Activated CD4-positive, alpha-beta T cell treated with anti-CD3 and anti-CD28 coated beads, Interleukin-2, Interleukin-4, amounts not matched to agents 100 ng/mL and 50 ng/mL, durations not matched to agents 16 hours and 8 hours (primary cell): ENCODE measurements at regions not wholly inside any gene's neighbourhood (a gene's known extent, or its start where the extent isn't known, plus 50 kb on each side); places are given as distances from the start of the nearest gene placed in this dataset.

Source experiments
- DNase-seq: peaks from one replicate; pipeline ENCODE4 v3.0.0-alpha.2; 2020; ENCODE audit warnings: low spot score

GRCh38 chr17:79395066-79395465, 215.8 kb downstream of the RBFOX3 start:
- DNase-seq: no peak

- peak; percentile 72 for DNase-seq
Observed at GRCh38 chr17:79393358-79394052, 217.3 kb downstream of the RBFOX3 start.

DNA sequence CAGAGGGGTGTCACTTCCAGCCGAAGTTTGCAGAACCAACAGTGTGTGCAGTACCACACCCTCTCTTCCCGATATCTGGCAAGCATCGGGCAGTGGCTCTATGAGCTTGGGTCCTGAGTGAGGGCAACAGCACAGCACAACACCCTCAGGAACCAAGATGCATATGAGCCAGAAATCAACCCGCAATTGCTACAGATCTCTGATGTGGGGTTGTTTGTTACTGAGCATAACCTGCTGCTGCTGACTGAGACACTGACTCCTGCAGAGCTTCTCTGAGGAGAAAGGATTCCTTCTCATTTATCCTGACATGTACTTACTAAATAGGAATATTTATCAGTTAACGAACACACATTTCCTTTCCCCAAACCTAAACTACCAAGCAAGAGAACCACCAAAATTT, 218.3 kb downstream of the RBFOX3 start:
- DNase-seq: no peak

- DNase-seq: peak; percentile 64
Observed at GRCh38 chr17:79391376-79392233, 219.2 kb downstream of the RBFOX3 start.

DNA sequence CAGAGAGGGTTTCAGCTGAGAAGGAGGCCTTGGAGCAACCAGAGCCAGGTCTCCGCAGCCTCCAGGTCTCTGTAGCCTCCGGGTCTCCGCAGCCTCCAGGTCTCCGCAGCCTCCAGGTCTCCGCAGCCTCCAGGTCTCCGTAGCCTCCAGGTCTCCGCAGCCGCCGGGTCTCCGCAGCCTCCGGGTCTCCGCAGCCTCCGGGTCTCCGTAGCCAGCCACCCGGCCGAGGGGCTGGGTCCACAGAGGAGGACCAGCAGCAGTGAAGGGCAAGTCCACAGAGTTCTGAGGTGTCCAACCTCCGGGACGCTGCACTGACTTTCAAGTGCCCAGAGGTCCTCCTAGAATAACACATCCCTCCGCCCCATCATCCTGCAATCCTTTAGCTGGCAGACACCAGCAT, 221.0 kb downstream of the RBFOX3 start:
- no peak for DNase-seq

DNA sequence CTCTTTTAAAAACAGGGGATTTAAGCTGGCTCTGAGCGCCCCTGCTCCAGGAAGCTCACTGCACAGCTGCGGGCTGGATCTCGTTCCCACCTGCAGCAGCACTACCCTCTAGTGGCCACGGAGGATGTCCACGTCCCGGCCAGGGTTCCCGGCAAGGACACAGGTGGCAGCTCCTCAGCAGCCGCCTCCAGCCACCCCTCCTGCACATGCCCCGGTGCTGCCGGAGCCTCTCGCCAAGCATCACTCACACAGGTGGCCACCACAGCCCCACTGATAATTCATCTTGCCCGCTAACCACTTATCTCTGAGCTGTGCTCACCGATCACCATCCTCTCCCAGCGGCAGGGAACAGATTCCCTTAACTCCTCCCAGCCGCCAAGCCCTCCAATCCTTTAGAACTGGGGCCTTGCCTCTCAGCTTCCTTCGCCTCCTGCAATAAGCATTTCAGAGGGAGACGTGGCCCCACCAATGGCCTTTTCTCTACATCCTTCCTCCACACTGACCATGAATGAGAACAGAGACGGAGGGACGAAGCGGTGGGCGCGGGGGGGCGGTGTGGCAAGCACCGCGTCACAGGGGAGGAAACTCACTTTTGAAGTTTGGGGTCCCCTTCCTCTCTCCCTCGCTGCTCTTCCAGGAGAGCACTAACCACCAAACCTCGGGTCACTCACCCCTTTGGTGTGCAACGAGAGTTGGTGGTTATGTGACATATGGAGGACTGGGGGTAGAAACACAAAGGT, 222.1 kb downstream of the RBFOX3 start:
- DNase-seq: peak; percentile 11

DNA sequence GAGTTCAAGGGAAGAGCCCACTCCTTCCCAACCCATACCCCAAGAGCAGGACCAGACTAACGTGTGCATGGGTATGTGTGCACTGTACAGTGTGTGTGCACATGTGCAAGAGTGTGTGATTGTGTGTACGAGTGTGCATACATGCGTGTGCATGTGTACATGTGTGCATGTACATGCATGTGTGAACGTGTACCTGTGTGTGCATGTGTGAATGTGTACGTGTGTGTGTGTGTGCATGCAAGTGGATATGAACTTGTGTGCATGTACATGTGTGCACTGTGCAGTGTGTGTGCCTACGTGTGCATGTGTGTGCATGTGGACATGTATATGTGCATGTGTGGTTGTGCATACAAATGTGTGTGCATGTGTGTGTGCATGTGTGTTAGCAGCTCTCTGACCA, 223.1 kb downstream of the RBFOX3 start:
- no peak for DNase-seq

- no peak for DNase-seq
Observed at GRCh38 chr17:79385962-79386563, 224.8 kb downstream of the RBFOX3 start.

GRCh38 chr17:79382313-79382712, 228.5 kb downstream of the RBFOX3 start:
- DNase-seq: no peak

DNA sequence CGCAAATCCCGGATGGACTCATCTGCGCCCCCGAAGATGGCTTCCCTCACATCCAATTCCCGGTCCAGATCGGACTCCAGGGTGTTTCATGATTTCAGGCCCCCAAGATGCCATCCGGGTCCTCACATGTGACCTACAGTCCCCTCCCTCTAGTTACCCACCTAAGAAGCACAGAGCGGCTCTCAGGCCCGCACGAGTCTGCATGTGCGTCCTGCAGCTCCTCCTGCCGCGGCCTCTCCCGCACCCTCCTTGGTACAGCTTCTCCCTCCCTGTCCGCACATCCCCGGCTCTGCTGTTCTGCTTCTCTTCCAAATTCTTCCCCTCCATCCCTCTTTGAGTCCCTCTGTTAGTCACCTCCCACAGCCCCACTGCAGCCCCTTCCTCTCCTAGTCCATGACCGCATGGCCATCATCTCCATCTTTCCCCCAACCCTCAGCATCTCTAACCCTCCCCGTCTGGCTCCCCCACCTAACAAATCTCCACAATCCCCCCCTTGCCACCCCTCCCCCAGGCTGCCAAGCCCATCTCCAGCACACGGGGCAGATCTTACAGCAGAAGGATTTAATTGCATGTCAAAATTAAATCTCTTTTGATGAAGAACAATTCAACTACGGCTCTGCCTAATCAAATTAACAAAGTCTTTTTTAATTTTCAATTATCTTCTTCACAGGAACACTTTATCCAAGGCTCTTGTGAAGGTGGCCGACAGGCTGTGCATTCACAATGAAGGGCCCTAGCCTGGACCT, 231.0 kb downstream of the RBFOX3 start:
- DNase-seq: no peak

DNA sequence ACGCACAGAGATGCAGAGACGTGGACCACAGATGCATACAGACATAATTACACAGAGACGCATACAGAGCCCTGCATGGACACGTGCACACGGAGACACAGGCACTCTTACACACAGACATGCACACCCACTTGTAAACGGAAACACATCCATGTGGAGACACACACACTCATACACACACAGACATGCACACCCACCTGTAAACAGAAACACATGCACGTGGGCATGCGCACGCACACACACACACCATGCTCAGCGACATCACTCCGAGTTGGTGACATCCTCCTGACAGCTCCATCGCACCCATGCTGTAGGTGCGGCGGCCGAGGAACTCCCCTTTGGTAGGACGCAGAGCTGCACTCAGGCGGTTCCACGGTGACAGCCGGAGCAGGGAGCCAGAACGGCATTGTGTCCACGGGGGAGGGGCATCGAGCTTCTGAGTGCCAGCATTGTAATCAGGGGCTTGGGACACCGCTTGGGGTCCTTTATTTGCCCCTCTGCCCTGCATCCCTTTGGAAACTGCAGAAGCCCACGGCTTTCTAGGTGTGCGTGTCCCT, 233.5 kb downstream of the RBFOX3 start:
- no peak for DNase-seq

DNA sequence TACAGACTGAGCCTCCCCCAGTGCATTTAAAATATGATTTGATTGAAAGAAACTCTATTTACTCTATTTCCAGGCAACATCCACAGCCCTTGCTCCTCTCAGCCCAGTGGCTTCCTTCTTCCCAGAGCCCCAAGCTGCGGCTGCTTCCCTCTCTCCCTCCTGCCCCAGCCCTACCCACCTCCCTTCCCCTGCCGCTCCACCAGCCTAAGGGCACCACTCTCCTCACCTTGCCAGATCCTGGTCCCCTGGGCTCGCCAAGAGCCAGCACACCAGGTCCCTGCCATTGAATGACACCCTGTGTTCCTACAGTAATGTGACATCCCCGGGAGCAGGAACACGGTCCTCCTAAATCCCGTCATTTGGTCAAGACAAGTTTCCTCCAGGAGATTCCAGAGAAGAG, 236.0 kb downstream of the RBFOX3 start:
- no peak for DNase-seq

- no peak for DNase-seq
Observed at GRCh38 chr17:79374087-79374689, 236.7 kb downstream of the RBFOX3 start.

DNA sequence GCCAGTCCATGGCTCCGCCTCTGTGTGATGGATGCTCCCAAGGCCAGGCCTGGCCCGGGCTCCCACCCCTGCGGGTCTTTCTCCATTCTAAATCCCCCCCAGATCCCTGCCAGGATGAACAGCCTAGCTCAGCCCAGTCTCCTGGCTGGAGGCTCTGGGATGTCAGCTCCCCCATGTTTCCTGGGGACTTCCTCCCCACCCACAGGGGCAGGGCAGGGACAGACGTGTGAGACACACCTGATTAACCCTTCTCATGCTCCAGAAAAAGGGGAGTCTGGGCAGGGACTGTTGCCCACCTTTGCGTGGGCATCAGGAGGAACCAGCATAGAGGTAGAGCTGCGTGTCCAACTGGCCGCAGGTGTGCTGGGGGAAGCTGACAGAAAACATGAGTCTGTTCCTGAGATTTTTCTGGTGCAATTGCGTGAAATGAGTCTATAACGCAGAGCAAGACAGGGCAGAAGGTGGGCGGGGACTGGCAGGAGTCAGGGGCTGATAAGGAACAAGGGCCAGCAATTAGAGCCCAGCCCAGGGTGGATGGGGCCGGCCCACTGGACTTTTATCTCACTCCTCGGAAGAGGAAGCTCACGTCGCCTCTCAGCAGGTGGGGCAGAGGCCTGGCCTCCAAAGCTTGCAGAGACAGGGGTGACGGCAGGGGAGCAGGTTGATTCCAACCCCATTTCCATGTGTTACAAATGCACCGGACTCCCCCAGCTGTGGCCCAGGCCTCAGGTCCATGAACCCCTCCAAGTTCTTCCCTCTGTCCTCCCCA, 238.2 kb downstream of the RBFOX3 start:
- DNase-seq: no peak

GRCh38 chr17:79371984-79372383, 238.9 kb downstream of the RBFOX3 start:
- DNase-seq: no peak

- no peak for DNase-seq
Observed at GRCh38 chr17:79370594-79370993, 240.3 kb downstream of the RBFOX3 start.

GRCh38 chr17:79370126-79370525, 240.7 kb downstream of the RBFOX3 start:
- DNase-seq: no peak

DNA sequence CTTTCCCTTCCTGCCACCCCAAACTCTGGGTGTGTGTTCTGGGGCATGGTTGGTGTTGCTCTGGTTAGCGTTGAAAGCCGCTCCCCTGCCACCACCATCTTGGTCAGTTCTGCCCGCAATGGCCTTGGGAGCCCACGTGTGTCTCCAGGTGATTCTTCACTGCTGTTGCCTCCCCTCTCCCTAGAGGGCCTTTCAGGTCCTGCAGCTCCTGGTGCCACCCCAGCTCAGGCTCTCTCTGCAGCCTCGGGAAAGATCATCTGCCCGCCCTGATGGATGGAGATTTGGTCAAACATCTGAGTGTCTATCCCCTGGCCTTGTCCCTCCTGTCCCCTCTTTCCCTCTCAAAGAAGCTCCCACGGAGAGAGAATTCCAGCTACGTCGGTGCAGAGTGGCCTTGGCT, 241.3 kb downstream of the RBFOX3 start:
- no peak for DNase-seq

- DNase-seq: no peak
Observed at GRCh38 chr17:79369001-79369400, 241.8 kb downstream of the RBFOX3 start.

GRCh38 chr17:79368521-79368920, 242.3 kb downstream of the RBFOX3 start:
- no peak for DNase-seq
